ENCODE measurements at regions not wholly inside any gene's neighbourhood (a gene's known extent, or its start where the extent isn't known, plus 50 kb on each side); places are given as distances from the start of the nearest gene placed in this dataset.

DNA sequence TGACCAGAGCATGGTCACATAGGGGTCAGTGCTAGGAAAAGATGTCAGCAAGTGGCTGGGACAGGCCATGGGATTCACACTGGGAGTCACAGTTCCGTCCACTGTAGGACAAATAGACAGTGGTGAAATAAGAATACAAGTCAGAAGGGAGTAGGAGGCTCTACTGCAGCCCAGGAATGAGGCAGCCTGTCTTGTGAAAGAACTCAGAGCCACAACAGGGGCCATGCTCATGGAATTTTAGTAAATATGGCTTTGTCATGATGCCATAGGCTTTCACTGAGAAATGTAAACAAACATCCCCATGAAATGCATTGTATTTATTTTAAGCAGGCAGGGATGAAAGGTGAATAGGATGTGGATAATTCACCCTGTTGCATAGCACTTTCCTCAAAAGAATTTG is 504.3 kb downstream of the SOX11 start:
- TF ChIP-seq EZH2 (IDR thresholded peaks at IDR 0.05; ENCODE audit: low read length, unreplicated experiment) (no peak), EZH2phosphoT487 (IDR thresholded peaks at IDR 0.05; ENCODE audit: borderline replicate concordance, low read length) (no peak)
- TF ChIP-seq, protein P1, sequence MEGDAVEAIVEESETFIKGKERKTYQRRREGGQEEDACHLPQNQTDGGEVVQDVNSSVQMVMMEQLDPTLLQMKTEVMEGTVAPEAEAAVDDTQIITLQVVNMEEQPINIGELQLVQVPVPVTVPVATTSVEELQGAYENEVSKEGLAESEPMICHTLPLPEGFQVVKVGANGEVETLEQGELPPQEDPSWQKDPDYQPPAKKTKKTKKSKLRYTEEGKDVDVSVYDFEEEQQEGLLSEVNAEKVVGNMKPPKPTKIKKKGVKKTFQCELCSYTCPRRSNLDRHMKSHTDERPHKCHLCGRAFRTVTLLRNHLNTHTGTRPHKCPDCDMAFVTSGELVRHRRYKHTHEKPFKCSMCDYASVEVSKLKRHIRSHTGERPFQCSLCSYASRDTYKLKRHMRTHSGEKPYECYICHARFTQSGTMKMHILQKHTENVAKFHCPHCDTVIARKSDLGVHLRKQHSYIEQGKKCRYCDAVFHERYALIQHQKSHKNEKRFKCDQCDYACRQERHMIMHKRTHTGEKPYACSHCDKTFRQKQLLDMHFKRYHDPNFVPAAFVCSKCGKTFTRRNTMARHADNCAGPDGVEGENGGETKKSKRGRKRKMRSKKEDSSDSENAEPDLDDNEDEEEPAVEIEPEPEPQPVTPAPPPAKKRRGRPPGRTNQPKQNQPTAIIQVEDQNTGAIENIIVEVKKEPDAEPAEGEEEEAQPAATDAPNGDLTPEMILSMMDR (conservative IDR thresholded peaks at IDR 0.05; ENCODE audit: low read depth, low read length) = no peak
